KMS-11 (cell line): ENCODE measurements at regions not wholly inside any gene's neighbourhood (a gene's known extent, or its start where the extent isn't known, plus 50 kb on each side); places are given as distances from the start of the nearest gene placed in this dataset.

Experiments used
- H2AFZ ChIP-seq: fragments of 200-600 bp; sonication (generic); 2 replicates; pipeline ENCODE4 v1.6.1; 2016; ENCODE audit warnings: antibody characterized with exemption, mixed run types, low read depth
- H3K27ac ChIP-seq: fragments of 200-600 bp; sonication (generic); 2 replicates; pipeline ENCODE4 v1.6.1; 2016; ENCODE audit warnings: mild to moderate bottlenecking, mixed run types
- H3K27me3 ChIP-seq: fragments of 200-600 bp; sonication (generic); 2 replicates; pipeline ENCODE4 v1.6.1; 2017; ENCODE audit warnings: mild to moderate bottlenecking, low read depth, mixed run types, moderate library complexity; ENCODE audit not compliant: insufficient read depth
- H3K36me3 ChIP-seq: fragments of 200-600 bp; sonication (generic); 2 replicates; pipeline ENCODE4 v1.6.1; 2017; ENCODE audit warnings: mild to moderate bottlenecking, mixed run types; ENCODE audit not compliant: insufficient read depth
- H3K4me1 ChIP-seq: fragments of 200-600 bp; sonication (generic); 2 replicates; pipeline ENCODE4 v1.6.1; 2016; ENCODE audit warnings: mild to moderate bottlenecking, low read depth, mixed run types; ENCODE audit not compliant: poor library complexity, severe bottlenecking
- H3K4me2 ChIP-seq: fragments of 200-600 bp; sonication (generic); 2 replicates; pipeline ENCODE4 v1.7.0; 2016; ENCODE audit warnings: mild to moderate bottlenecking, mixed run types
- H3K4me3 ChIP-seq: fragments of 200-600 bp; sonication (generic); IDR thresholded peaks from 2 replicates; pipeline ENCODE4 v1.6.1; 2017; ENCODE audit warnings: low read depth, low read length, mixed read lengths; ENCODE audit not compliant: insufficient read depth
- H3K79me2 ChIP-seq: fragments of 200-600 bp; sonication (generic); 2 replicates; pipeline ENCODE4 v1.6.1; 2016; ENCODE audit warnings: low read depth, mixed run types; ENCODE audit not compliant: insufficient read depth
- H3K9ac ChIP-seq: fragments of 200-600 bp; sonication (generic); 2 replicates; pipeline ENCODE4 v1.6.1; 2016; ENCODE audit warnings: mild to moderate bottlenecking, mixed run types
- H4K20me1 ChIP-seq: fragments of 200-600 bp; sonication (generic); 2 replicates; pipeline ENCODE4 v1.6.1; 2016; ENCODE audit warnings: mild to moderate bottlenecking, mixed run types; ENCODE audit not compliant: insufficient read depth
- TF ChIP-seq, protein P1 (sequence below): fragments of 200-600 bp; sonication (generic); conservative IDR thresholded peaks from 2 replicates; pipeline ENCODE4 v1.6.1; 2017; ENCODE audit warnings: low read depth, mild to moderate bottlenecking, antibody characterized with exemption, low read length, moderate library complexity, mixed read lengths

GRCh38 chr1:55456971-55457370 is 241.8 kb upstream of the USP24 start:
- TF ChIP-seq, protein P1, sequence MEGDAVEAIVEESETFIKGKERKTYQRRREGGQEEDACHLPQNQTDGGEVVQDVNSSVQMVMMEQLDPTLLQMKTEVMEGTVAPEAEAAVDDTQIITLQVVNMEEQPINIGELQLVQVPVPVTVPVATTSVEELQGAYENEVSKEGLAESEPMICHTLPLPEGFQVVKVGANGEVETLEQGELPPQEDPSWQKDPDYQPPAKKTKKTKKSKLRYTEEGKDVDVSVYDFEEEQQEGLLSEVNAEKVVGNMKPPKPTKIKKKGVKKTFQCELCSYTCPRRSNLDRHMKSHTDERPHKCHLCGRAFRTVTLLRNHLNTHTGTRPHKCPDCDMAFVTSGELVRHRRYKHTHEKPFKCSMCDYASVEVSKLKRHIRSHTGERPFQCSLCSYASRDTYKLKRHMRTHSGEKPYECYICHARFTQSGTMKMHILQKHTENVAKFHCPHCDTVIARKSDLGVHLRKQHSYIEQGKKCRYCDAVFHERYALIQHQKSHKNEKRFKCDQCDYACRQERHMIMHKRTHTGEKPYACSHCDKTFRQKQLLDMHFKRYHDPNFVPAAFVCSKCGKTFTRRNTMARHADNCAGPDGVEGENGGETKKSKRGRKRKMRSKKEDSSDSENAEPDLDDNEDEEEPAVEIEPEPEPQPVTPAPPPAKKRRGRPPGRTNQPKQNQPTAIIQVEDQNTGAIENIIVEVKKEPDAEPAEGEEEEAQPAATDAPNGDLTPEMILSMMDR: no peak

DNA sequence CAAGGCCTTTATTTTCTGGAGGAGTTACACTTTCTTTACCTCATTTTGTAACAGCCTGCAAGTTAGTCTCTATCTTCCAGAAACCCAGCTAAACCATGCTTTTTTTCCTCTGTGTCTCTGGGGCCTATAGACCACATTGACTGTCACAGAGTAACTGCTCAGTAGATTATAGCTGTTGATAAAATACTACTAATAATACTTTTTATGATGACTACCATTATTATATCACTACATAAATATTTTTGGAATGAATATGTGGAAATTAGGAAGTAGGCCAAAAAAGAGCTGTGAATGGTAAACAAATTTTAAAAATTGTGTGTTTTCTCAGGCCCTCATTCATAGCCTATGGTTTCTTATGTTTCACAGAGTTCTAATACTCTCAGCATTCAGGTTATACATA is 233.1 kb upstream of the USP24 start:
- TF ChIP-seq, protein P1: no peak
- no peak overlapping the region for H3K9ac ChIP-seq
- no peak overlapping the region for H3K27ac ChIP-seq
- H3K79me2 ChIP-seq: no peaks in the 10 kb centered on the region
- no peaks in the 10 kb centered on the region for H4K20me1 ChIP-seq
- no peaks in the 10 kb centered on the region for H3K27me3 ChIP-seq
- no peaks in the 10 kb centered on the region for H3K36me3 ChIP-seq
- H3K4me1 ChIP-seq: no peaks in the 10 kb centered on the region
- no peak overlapping the region for H3K4me2 ChIP-seq
- no peak overlapping the region for H2AFZ ChIP-seq
- no peak overlapping the region for H3K4me3 ChIP-seq

More at GRCh38 chr1:55456971-55457370, 241.8 kb upstream of the USP24 start:
- no peaks in the 10 kb centered on the region for H3K79me2 ChIP-seq
- H3K27me3 ChIP-seq: no peaks in the 10 kb centered on the region
- H2AFZ ChIP-seq: no peak overlapping the region
- H3K27ac ChIP-seq: no peak overlapping the region
- H3K36me3 ChIP-seq: no peaks in the 10 kb centered on the region
- no peaks in the 10 kb centered on the region for H4K20me1 ChIP-seq
- no peak overlapping the region for H3K9ac ChIP-seq
- H3K4me2 ChIP-seq: no peak overlapping the region
- no peaks in the 10 kb centered on the region for H3K4me1 ChIP-seq
- H3K4me3 ChIP-seq: no peak overlapping the region

GRCh38 chr1:55447488-55447887 is 232.3 kb upstream of the USP24 start:
- no peak overlapping the region for H3K27ac ChIP-seq
- no peak overlapping the region for H3K4me2 ChIP-seq
- TF ChIP-seq, protein P1: no peak
- no peaks in the 10 kb centered on the region for H3K27me3 ChIP-seq
- H3K9ac ChIP-seq: no peak overlapping the region
- no peaks in the 10 kb centered on the region for H4K20me1 ChIP-seq
- H3K79me2 ChIP-seq: no peaks in the 10 kb centered on the region
- no peaks in the 10 kb centered on the region for H3K4me1 ChIP-seq
- no peak overlapping the region for H3K4me3 ChIP-seq
- no peak overlapping the region for H2AFZ ChIP-seq
- no peaks in the 10 kb centered on the region for H3K36me3 ChIP-seq

- H4K20me1 ChIP-seq: no peaks in the 10 kb centered on the region
- no peak overlapping the region for H3K4me3 ChIP-seq
- H3K36me3 ChIP-seq: no peaks in the 10 kb centered on the region
- H3K4me1 ChIP-seq: no peaks in the 10 kb centered on the region
- no peak overlapping the region for H3K9ac ChIP-seq
- H3K27me3 ChIP-seq: no peaks in the 10 kb centered on the region
- H3K4me2 ChIP-seq: no peak overlapping the region
- no peak overlapping the region for H3K27ac ChIP-seq
- TF ChIP-seq, protein P1: no peak
- H2AFZ ChIP-seq: no peak overlapping the region
- no peaks in the 10 kb centered on the region for H3K79me2 ChIP-seq
These were observed 231.2 kb upstream of the USP24 start for GRCh38 chr1:55446351-55446750.
